HEK293T (cell line): ENCODE measurements at regions not wholly inside any gene's neighbourhood (a gene's known extent, or its start where the extent isn't known, plus 50 kb on each side); places are given as distances from the start of the nearest gene placed in this dataset.

ENCODE experiments used
- CTCF ChIA-PET: fragments of 350-600 bp; formaldehyde crosslinking; extraction: SDS; loops from one replicate; lab custom pipeline; 2021; ENCODE audit warnings: antibody characterized with exemption, inconsistent platforms; lab: Yijun Ruan, JAX
- POLR2A ChIA-PET: fragments of 350-600 bp; formaldehyde crosslinking; extraction: SDS; loops from one replicate; lab custom pipeline; 2020; ENCODE audit warnings: antibody characterized with exemption, inconsistent platforms; lab: Yijun Ruan, JAX
- DNase-seq: peaks from one replicate; pipeline ENCODE4 v3.0.0; 2012; ENCODE audit warnings: mixed read lengths; ENCODE audit errors: extremely low spot score
- ARNT ChIP-seq: fragments of 450-650 bp; IDR thresholded peaks from 2 replicates; pipeline ENCODE4 v1.6.1; 2017; ENCODE audit warnings: mild to moderate bottlenecking
- BHLHE40 ChIP-seq: fragments of 450-650 bp; IDR thresholded peaks from 2 replicates; pipeline ENCODE4 v1.6.1; 2016; ENCODE audit warnings: mild to moderate bottlenecking, moderate library complexity, borderline replicate concordance
- CTBP1 ChIP-seq: fragments of 450-650 bp; IDR thresholded peaks from 2 replicates; pipeline ENCODE4 v1.6.1; 2016; ENCODE audit warnings: borderline replicate concordance
- ELF4 ChIP-seq: fragments of 450-650 bp; IDR thresholded peaks from 2 replicates; pipeline ENCODE4 v1.6.1; 2017; ENCODE audit warnings: antibody characterized with exemption
- FOXA1 ChIP-seq: fragments of 450-650 bp; IDR thresholded peaks from 2 replicates; pipeline ENCODE4 v1.6.1; 2016; ENCODE audit warnings: mild to moderate bottlenecking
- FOXM1 ChIP-seq: fragments of 450-650 bp; IDR thresholded peaks from 2 replicates; pipeline ENCODE4 v1.6.1; 2017; ENCODE audit warnings: mild to moderate bottlenecking, borderline replicate concordance
- HDGF ChIP-seq: fragments of 450-650 bp; IDR thresholded peaks from 2 replicates; pipeline ENCODE4 v1.6.1; 2017; ENCODE audit warnings: antibody characterized with exemption, borderline replicate concordance
- L3MBTL2 ChIP-seq: fragments of 450-650 bp; conservative IDR thresholded peaks from 2 replicates; pipeline ENCODE4 v1.6.1; 2016; ENCODE audit warnings: mild to moderate bottlenecking
- LEF1 ChIP-seq: fragments of 450-650 bp; IDR thresholded peaks from 2 replicates; pipeline ENCODE4 v1.6.1; 2017; ENCODE audit warnings: mild to moderate bottlenecking, borderline replicate concordance
- NFRKB ChIP-seq: fragments of 450-650 bp; IDR thresholded peaks from 2 replicates; pipeline ENCODE4 v1.6.1; 2016; ENCODE audit warnings: mild to moderate bottlenecking, moderate library complexity
- SP1 ChIP-seq: fragments of 450-650 bp; IDR thresholded peaks from 2 replicates; pipeline ENCODE4 v1.6.1; 2017
- SUZ12 ChIP-seq: fragments of 450-650 bp; IDR thresholded peaks from 2 replicates; pipeline ENCODE4 v1.6.1; 2016; ENCODE audit warnings: mild to moderate bottlenecking
- TARDBP ChIP-seq: fragments of 450-650 bp; IDR thresholded peaks from 2 replicates; pipeline ENCODE4 v1.6.1; 2016
- ZNF384 ChIP-seq: fragments of 450-650 bp; IDR thresholded peaks from 2 replicates; pipeline ENCODE4 v1.6.1; 2016
- TF ChIP-seq, protein P1 (sequence below): fragments of 450-650 bp; IDR thresholded peaks from 2 replicates; pipeline ENCODE4 v1.6.1; 2016

DNA sequence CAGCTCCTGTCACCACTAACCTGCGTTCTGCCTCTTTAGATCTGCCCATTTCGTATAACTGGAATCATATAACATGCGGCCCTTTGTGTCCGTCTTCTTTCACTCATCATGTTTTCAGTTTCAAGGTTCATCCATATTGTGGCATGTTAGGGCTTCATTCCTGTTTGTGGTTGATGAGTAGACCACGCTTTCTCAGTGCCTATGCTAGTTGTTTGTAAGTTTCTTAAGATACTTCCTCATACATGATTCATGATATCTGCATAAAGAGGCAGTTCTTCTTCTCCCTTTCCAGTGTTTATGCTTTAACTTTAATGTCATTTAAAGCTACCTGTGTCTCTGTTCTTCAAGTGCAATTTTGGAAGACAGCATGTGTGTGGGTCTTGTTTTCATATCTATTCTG, 79.5 kb upstream of the FAM20C start:
- ChIA-PET POLR2A (no interaction called here), CTCF (no interaction called here)
- no peak for DNase-seq
- no peak for TF ChIP-seq HDGF
- TF ChIP-seq SUZ12, result no peak
- no peak for TF ChIP-seq FOXM1
- no peak for TF ChIP-seq ELF4
- no peak for TF ChIP-seq TARDBP
- TF ChIP-seq, protein P1, sequence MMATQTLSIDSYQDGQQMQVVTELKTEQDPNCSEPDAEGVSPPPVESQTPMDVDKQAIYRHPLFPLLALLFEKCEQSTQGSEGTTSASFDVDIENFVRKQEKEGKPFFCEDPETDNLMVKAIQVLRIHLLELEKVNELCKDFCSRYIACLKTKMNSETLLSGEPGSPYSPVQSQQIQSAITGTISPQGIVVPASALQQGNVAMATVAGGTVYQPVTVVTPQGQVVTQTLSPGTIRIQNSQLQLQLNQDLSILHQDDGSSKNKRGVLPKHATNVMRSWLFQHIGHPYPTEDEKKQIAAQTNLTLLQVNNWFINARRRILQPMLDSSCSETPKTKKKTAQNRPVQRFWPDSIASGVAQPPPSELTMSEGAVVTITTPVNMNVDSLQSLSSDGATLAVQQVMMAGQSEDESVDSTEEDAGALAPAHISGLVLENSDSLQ, result no peak

DNA sequence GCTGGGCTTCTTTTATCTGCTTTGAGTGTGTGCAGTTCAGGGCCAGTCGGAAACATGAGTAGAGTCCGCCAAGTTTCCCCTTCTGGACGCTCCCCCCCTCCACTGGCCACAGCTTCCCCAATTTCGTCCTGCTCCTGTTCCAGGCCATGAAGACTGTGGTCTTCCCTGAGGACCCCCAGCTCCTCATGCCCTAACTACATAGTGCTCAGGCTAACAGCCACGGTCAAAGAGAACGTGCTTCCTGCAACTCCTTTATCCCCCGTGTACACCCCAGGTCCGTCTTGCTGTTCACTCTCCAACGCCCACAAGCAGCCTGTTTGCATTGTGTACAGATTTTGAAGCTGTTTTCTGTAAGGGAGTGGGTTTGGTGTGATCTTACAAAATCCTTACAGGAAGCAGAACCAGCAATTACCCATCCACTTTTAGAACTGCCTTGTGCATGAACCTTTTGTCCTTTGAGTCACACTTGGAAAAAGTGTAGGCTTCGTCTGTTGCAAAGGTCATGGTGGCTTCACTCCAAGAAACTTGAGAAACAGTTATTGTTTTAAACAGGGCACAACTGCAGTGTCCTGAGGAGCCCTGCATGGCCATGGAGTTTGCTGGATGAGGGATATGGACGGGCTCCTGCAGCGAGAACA, 77.0 kb upstream of the FAM20C start:
- POLR2A ChIA-PET, result no interaction called here
- DNase-seq, result no peak
- CTCF ChIA-PET, result no interaction called here
- no peak for TF ChIP-seq LEF1
- no peak for TF ChIP-seq TARDBP

DNA sequence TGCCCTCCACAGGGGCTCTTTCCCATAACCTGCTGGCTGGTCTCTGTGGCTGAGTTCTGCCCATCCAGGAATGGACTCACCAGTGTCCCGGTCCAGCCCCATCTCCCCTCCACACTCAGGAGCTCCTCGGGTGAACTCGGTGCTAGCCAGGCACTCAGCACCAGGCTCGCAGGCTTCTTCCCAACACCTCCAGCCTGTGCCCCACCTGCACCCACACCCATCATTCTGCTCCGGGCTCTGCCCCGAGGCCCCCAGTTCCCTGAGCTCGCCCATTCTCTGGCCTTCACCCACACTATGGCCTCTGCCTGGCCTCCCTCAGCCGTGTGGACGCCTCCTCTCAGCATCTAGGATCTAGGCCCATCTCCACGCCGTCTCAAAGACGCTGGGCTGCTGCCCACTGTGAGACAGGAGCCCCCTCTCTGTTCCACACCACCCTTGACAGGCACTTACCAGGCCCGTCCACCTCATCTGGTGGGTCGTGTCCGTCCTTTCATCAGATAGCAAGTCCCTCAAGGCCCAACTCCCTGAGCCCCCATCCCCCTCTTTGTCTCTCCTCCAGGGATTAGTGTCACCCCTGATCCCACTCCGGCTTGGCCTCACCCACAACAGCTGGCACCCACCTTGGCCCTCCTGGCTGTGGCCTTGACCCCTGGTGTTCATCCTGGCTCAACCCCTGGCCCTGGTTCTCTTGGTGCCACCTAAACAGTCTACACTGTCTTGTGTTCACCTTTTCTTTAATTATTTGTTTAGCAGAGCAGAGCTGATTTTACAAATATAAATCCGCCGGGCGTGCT, 76.0 kb upstream of the FAM20C start:
- TF ChIP-seq ELF4 (no peak), SP1 (no peak), LEF1 (no peak), L3MBTL2 (no peak), HDGF (no peak), SUZ12 (no peak), TARDBP (no peak), FOXA1 (no peak), FOXM1 (no peak), ARNT (no peak)
- DNase-seq, result no peak
- POLR2A ChIA-PET, result no interaction called here
- CTCF ChIA-PET, result no interaction called here

DNA sequence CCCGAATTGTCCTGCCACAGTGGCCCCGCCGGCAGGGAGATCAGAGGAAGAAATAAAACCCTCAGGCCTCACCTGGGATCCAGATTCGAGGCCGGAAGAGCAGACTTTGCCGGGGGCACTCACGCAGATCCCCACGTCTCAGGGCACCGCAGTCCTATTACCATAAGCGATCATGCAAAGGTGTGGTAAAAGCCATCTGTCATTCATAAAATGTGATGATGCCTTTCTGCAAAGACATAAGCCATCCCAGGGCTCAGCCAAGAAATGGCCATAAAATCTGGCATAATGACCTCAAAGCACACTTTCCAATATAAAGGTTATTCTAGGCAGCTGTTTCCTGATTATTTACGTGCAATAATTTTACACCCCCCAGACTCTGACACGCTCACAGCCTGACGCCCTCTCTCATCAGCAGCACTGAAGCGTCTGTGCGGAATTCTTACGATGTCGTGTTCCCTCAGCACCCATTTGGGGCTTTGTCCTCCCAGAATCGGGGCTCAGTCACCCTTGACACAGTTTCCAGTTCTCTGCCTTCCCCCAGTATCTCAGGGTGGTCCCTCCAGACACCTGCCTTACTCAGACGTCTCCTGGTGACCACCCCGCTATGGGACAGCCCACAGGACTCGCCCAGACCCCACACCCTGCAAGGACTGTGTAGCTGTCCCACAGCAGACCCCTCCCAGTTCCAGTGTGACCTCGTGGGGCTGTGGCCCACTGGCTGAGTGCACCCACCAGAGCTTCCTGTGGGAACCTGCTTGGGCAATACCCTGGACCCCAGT, 74.3 kb upstream of the FAM20C start:
- CTCF ChIA-PET, result no interaction called here
- POLR2A ChIA-PET, result no interaction called here
- TF ChIP-seq BHLHE40, result no peak
- TF ChIP-seq, protein P1, result no peak
- no peak for TF ChIP-seq SP1
- TF ChIP-seq ELF4, result no peak
- TF ChIP-seq FOXA1, result no peak
- TF ChIP-seq NFRKB, result no peak
- TF ChIP-seq CTBP1, result no peak
- TF ChIP-seq LEF1, result no peak
- TF ChIP-seq FOXM1, result no peak
- TF ChIP-seq TARDBP, result no peak
- TF ChIP-seq ZNF384, result no peak
- no peak for DNase-seq

DNA sequence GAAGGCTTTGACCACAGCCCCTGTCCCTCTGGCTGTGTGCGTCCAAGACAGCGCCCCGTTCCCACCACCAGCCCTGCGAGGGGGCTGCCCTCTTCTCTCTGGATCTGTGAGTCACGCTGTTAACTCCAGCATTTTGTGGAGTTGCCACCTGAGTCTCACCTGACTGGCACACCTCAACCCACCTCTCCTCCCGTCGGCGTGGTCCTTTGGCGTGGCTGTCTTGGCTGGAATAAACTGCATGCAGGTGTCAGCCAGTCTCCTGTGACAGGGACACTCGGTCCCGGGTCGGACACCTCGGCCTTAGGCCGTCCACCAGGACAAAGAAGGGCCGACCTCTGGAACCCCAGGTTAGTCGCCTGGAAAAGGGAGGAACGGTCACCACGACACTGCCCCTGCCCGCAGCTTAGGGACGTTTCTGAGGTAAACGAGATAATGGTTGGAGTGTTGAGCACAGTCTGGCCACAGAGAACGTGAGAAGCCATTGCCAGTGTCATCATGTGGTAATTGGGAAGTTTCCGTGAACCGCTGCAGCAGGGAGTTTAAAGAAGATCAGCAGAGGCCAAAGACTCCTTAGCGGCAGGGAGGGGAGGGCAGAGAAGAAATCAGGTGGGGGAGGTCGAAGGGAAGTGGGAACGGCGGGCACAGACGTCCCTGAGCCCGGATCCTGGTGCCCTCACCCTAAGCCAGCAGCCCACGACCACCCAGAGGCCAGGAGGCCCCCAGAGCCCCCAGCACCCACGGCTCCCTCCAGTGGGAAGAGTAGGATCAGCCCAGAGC, 73.6 kb upstream of the FAM20C start:
- DNase-seq, result no peak
- ChIA-PET CTCF (no interaction called here), POLR2A (no interaction called here)
- TF ChIP-seq, protein P1, result no peak
- TF ChIP-seq ZNF384, result no peak
- no peak for TF ChIP-seq SUZ12

DNA sequence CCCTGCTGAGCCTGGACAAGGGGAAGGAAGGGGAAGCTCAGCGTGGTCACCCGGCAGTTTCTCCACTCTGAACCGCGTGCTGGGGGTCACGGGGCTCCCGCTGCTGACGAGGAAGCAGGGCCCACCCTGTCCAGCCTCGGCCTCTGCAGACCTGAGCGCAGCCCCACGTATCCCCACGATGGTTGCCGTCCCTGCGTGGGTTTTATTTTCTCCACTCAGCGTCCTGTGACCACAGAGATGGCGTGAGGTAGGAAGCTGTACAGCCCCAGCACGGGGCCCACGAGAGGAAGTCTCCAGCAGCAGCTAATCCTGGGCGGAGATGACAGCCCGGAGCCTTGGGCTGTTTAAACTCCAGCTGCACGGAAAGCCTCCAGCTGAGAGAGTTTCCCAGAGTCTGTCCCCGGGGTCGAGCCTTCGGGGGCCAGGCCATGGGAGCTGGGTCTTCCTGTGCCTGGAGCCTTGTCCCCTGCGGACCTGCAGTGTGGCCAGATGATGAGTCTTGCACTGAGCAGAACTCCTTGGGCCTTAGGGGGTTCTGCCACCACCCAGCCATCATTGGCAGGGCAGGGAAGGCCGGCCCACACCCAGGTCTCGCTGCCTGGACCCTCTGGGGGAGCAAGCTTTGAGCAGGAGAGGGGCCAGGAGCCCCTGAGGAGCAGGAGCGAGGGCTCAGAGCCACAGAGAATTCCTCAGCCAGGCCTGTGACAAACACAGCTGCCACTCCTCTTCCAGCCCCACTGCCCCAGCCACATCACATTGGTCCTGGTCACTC, 72.8 kb upstream of the FAM20C start:
- TF ChIP-seq FOXM1 (no peak), SUZ12 (no peak), HDGF (no peak), NFRKB (no peak), BHLHE40 (no peak), TARDBP (no peak)
- DNase-seq, result no peak
- ChIA-PET POLR2A (no interaction called here), CTCF (no interaction called here)
